ENCODE measurements at regions not wholly inside any gene's neighbourhood (a gene's known extent, or its start where the extent isn't known, plus 50 kb on each side); places are given as distances from the start of the nearest gene placed in this dataset.

- H3K9me3 ChIP-seq = no peaks in the 10 kb centered on the region
- H3K27me3 ChIP-seq = no peaks in the 10 kb centered on the region
- DNase-seq (no peak), ATAC-seq (no peak)
- TF ChIP-seq CTCF (IDR thresholded peaks at IDR 0.05 in 4 of 5, conservative IDR thresholded peaks at IDR 0.05 in 1 of 5) (no peak), POLR2A (IDR thresholded peaks at IDR 0.05) (no peak)
- H3K4me3 ChIP-seq = no peak overlapping the region
- in situ Hi-C loops (cut with MboI; ENCODE audit: low sequenced_read_pairs in 4 of 4) (no loop called here), intact Hi-C loops (cut with DNase I; ENCODE audit: low total_unique reads) (no loop called here)
- H3K4me1 ChIP-seq = no peaks in the 10 kb centered on the region
- no peaks in the 10 kb centered on the region for H3K36me3 ChIP-seq
- no peak overlapping the region for H3K27ac ChIP-seq
Observed at GRCh38 chr4:112023402-112023950, 121.8 kb upstream of the FAM241A start.

- no peaks in the 10 kb centered on the region for H3K27me3 ChIP-seq
- intact Hi-C loops (cut with DNase I; ENCODE audit: low total_unique reads) (no loop called here), in situ Hi-C loops (cut with MboI; ENCODE audit: low sequenced_read_pairs in 4 of 4) (loop anchor here in 2 of 4 donors (25.0 kb wide), 2 partner anchors 364 to 389 kb away; no protein-coding TSS in a partner anchor)
- DNase-seq (no peak), ATAC-seq (no peak)
- no peak for TF ChIP-seq POLR2A (IDR thresholded peaks at IDR 0.05)
- TF ChIP-seq CTCF (IDR thresholded peaks at IDR 0.05 in 4 of 5, conservative IDR thresholded peaks at IDR 0.05 in 1 of 5) = no peak
- no peaks in the 10 kb centered on the region for H3K9me3 ChIP-seq
- no peaks in the 10 kb centered on the region for H3K36me3 ChIP-seq
- H3K4me3 ChIP-seq = no peak overlapping the region
- H3K27ac ChIP-seq = no peak overlapping the region
- H3K4me1 ChIP-seq = no peaks in the 10 kb centered on the region
Observed at GRCh38 chr4:112026058-112026457, 119.2 kb upstream of the FAM241A start.

- no peaks in the 10 kb centered on the region for H3K27me3 ChIP-seq
- H3K36me3 ChIP-seq = no peaks in the 10 kb centered on the region
- TF ChIP-seq CTCF (IDR thresholded peaks at IDR 0.05 in 4 of 5, conservative IDR thresholded peaks at IDR 0.05 in 1 of 5) = no peak
- TF ChIP-seq POLR2A (IDR thresholded peaks at IDR 0.05) = no peak
- in situ Hi-C loops (cut with MboI; ENCODE audit: low sequenced_read_pairs in 4 of 4) (loop anchor here in 2 of 4 donors (25.0 kb wide), 2 partner anchors 367 to 392 kb away; no protein-coding TSS in a partner anchor), intact Hi-C loops (cut with DNase I; ENCODE audit: low total_unique reads) (loop anchor here (10.0 kb wide), 1 partner anchor 395 kb away; no protein-coding TSS in a partner anchor)
- DNase-seq (no peak), ATAC-seq (no peak)
- H3K27ac ChIP-seq = no peak overlapping the region
- no peak overlapping the region for H3K4me3 ChIP-seq
- H3K9me3 ChIP-seq = no peaks in the 10 kb centered on the region
- no peaks in the 10 kb centered on the region for H3K4me1 ChIP-seq
Observed at GRCh38 chr4:112029771-112030171, 115.5 kb upstream of the FAM241A start.

GRCh38 chr4:112031712-112032328 lies 113.4 kb upstream of the FAM241A start:
- no peak for DNase-seq
- no peaks in the 10 kb centered on the region for H3K27me3 ChIP-seq
- ATAC-seq = no peak
- no peaks in the 10 kb centered on the region for H3K4me1 ChIP-seq
- no peak for TF ChIP-seq POLR2A (IDR thresholded peaks at IDR 0.05)
- TF ChIP-seq CTCF (IDR thresholded peaks at IDR 0.05 in 4 of 5, conservative IDR thresholded peaks at IDR 0.05 in 1 of 5) = peak in 2 of 5 experiments; percentile 34 to 39
- no peak overlapping the region for H3K27ac ChIP-seq
- intact Hi-C loops (cut with DNase I; ENCODE audit: low total_unique reads) = loop anchor here (10.0 kb wide), 1 partner anchor 397 kb away; no protein-coding TSS in a partner anchor
- no peak overlapping the region for H3K4me3 ChIP-seq
- in situ Hi-C loops (cut with MboI; ENCODE audit: low sequenced_read_pairs in 4 of 4) = loop anchor here in 2 of 4 donors (25.0 kb wide), 2 partner anchors 370 to 395 kb away; no protein-coding TSS in a partner anchor
- no peaks in the 10 kb centered on the region for H3K9me3 ChIP-seq
- no peaks in the 10 kb centered on the region for H3K36me3 ChIP-seq
